Activated CD4-positive, alpha-beta T cell treated with anti-CD3 and anti-CD28 coated beads, Interleukin-2, Interleukin-6, amounts not matched to agents 100 ng/mL and 50 ng/mL, durations not matched to agents 16 hours and 8 hours (primary cell): ENCODE measurements at regions not wholly inside any gene's neighbourhood (a gene's known extent, or its start where the extent isn't known, plus 50 kb on each side); places are given as distances from the start of the nearest gene placed in this dataset.
A peak's percentile ranks its signal among the peaks of the same experiment; 100 is the strongest.

Experiments
- DNase-seq: peaks from one replicate; pipeline ENCODE4 v3.0.0-alpha.2; 2020

DNA sequence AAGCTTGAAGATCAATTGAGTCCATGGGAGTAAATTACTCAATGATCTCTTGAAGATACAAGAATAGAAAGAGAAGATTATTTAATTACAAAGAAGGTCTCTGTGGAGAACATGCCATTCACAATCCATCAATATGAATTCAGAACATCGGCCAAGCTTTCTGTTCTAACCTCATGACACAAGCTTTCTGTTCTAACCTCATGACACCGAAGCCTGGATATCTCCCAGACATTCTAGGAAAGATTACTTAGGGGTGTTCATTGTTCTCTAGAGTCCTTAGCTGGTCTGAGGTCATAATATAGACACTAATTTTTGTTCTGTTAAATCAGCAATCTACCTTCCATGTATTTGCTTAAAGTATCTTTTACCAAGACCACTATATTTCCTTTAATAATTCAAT, 95.5 kb downstream of the RDH14 start:
- no peak for DNase-seq

DNA sequence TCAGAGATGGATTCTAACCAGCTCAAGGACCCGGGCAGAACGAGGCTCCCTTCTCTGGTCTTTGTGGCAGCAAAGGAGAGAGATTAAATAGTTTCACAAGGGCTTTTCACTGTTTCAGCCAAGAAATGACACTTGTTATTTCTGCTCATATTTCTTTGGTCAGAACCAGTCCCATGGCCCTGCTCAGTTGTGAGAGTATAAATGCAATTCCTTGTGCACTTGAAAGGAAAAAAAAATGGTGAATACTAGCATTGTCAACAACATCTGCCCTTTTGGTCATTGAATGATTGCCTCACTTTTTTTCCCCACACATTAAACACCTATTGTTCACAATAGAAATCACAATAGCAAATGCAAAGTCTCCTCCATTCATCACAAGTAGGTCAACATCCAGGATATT, 104.4 kb downstream of the RDH14 start:
- no peak for DNase-seq

DNA sequence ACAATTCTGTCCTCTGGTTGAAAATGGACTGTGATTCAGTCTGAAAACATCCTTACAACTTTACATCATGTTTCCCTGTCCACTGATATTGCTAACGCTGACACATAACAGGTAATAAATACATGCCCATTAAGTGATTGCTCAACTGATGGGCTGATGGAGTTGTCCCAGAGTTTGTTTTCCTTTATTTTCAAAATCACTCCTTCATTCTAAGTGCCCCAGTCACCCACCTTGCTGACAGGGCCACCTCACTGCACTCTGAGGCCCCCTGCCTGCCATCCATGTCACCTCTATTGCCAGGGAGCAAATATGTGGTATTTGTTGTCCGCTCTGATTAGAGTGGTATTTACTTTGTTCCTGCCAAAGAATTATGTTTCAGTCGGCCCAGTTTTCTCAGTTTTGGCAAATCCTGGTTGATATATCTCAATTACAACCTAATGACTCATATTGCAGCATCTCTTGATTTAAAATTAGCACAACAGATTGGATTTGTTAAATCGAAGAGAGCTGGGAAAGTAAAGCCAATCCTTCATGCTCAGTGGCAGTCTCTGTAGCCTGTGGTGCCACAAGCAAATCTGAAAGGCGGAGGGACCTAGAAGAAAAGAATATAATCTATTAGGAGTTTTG, 105.1 kb downstream of the RDH14 start:
- no peak for DNase-seq

DNA sequence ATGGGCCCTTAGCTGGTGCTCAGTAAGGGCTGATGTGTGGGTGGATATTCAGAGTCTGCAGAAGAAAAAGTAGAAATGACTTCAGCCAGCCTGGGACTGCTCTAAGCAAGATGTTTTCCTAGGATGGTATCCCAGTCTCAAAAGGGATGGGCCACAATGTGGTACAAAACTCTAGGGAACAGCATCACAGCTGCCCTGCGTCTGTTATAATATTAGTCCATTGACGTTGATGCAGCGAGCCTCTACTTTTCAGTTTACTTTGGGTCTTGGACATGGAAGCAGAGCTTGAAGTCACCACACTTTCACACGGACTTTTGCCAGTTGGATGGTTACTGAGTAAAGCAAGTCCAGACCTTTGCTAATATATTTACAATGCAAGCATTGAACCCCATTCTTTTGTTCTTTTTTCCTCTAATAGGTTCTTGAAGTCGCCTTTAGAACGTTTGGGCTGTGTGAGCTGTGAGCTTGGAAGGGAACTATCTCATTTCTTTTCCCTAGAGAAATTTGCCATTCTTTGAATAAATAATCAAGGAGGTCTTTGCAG, 105.7 kb downstream of the RDH14 start:
- no peak for DNase-seq

DNA sequence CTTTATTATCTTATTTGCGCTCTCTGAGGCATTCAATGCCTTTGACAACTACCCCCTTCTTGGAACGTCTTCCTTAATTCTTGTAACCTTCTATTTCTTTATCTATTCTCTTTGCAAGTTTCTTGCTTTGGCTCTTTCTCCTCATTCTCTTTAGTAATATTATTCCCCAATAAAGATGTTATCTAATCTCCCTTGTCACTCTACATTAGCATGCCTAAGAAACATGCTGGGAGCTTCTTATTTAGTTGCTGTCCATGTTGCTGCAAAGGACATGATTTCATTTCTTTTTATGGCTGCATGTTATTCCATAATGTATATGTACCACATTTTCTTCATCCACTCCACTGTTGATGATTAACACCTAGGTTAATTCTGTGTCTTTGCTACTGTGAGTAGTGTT, 113.7 kb downstream of the RDH14 start:
- no peak for DNase-seq

DNA sequence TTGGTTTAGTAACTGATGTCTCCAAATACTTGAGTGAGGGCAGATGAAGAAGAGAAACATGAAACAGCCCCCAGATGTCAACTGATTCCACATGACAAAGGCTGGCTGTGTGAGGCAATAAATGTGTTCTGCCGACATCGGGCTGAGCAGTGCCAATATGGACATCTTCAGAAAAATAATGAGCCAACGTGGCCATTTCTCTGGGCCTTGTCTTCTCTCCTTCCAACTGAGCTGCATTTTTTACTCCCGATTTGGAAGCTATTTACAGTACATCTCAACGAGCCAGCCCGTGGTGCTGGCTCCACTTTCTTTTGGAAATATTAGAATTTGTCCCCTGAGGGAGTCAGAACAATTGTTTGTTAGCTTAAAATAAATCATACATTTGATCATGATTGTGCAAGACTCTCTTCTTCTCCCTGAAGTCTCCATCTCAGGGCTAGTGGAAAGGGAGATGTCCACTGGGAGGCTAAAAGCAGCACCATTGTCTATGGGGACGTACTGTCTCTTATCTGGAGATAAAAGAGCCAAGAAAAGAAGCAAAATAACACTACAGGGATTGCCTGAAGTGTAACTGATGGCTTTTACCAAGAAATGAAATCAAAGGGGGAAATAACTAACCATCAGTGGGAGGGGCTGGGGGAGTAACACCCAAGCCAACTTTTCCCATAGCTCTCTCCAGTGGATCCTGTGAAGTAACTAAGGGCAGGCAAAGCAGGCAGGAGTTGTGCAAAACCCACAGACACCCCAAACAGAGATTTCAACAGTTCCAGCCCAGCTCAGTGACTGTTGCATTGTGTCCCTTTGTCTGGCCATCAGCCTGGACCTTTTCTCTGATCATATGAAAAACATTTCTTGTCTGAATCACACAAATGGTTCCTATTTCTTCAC, 114.8 kb downstream of the RDH14 start:
- no peak for DNase-seq

DNA sequence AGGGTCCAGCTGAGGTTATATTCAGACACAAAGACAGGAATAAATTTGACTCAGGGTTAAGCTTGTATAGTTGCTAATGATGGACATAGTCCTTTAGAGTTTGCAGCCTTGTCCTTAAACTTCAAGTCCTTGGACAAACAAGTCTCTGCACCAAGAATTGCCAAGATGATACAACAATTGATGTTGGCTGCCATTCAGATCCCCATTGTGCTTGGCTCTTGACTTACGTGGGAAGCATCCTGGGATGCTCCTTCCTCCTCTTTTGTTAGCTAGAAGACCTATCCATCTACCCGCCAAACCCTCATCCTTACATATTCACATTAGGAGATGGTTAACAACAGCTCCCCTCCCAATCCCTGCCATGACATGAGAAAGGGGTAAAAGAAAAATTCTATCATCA, 115.6 kb downstream of the RDH14 start:
- DNase-seq = no peak

DNA sequence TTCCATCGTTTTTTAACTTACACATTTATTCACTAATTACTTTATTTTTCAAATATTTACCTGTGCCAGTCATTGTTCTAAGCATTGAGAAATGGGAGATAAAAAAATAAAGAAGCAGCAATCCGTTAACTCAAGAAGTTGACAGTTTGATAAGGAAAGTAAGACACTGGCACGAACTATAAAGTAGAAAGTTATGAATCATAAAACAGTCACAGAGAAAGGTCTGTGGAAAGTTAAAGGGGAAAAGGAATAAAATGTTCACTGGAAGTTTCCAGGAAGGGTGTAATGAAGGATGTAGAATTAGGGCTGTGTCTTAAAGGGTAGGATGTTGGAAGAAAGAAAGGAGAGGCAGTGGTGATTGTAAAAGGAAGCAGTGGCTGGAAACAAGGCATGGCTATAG, 118.9 kb downstream of the RDH14 start:
- DNase-seq = no peak

DNA sequence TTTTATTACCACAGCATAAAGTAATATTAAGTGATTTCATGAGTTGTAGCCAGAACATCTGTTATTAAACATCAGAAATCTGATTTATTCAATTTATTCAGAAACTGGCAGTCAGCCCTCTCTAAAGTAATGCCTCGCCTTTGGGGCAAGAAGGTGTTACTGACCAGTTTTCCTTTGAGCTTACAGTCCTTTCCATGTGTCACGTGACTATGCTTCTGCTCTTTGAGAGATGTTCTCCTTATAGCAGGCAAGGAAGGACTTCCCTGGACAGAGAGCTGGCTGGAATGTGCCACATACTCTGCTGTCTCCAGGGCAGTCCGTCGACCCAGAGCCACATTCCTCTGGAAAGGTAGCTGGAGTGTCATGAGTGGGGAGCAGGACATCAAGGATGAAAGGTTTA, 119.7 kb downstream of the RDH14 start:
- DNase-seq = no peak

DNA sequence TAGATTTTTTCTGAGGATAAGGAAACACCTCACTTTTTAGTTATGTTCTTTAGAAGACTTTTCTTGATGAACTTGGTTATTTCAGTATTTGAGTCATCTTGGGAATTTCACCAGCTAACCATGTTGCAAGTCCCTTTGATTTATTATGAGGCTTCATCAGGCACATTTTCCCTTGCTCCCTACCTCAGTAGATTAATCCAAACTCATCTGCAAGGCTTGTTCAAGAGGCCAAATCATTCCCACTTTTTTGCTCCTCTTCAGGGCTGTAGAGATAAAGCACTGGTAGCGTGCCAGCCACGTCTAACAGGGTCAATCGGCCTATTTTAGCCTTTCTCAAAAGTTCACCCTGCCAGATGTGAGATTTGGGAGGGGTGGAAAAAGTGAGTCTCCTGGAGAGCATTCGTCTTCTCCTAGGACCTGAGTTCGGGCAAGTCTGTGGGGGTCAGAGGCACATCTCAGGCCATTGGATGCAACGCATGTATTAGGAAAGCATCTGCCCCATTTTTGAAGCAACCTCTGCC, 120.3 kb downstream of the RDH14 start:
- DNase-seq = no peak

DNA sequence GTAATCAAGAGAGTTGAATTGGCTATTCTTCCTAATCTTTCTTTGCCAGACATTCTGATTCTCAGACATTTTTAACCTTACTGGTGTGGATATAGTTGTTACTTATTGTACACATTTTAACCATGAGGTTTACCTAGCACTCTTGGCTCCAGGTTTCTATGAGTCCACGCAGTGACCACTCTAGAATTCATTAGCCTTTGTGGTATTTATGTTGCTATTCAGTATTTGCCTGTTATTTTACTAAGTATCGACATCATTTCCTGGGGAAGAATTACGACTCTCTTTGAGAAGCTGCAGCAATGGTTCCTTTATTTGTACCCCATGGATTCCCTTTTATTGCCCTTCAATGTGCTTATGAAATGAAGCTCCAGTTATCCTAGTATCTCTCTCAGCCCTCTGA, 120.7 kb downstream of the RDH14 start:
- DNase-seq = no peak

DNA sequence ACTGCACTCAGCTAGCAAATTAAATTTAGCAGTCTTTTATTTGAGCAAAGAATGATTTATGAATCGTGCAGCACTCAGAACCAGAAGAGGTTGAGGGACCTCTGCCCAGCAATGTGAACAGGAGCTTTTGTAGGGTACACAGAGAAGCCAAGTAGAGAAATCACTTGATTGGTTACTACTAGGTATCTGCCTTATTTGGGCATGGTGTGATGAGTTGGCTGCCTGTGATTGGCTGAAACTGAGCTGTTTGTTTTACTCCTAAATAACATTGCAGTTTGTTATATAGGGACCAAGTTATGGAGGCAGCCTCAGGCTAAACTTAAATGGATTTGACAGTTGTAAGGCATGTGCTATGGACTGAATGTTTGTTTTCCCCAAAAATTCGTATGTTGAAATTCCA, 122.5 kb downstream of the RDH14 start:
- no peak for DNase-seq

DNA sequence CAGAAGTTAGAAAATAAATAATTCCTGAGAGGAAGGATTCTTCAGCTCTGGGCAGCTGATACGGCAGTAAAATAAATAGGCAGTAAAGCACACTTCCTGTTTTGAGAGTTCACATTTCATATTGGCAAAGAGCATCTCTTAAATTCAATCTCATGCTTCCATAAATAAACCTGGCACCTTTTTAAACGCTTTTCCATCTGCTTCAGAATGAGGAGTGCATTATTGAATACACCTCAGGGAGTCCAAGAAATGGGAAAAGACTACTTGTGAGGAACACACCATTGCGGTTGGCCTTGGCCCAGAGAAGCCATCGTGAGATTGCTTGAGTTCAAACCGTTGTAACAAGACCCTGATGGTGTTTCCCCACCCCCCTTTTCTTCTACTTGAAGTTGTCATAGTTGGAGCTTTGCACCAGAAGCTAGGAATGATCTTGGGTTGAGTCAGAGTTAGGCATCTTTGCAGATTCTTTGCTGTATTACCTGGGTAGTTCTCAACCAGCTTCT, 123.9 kb downstream of the RDH14 start:
- DNase-seq = no peak

DNA sequence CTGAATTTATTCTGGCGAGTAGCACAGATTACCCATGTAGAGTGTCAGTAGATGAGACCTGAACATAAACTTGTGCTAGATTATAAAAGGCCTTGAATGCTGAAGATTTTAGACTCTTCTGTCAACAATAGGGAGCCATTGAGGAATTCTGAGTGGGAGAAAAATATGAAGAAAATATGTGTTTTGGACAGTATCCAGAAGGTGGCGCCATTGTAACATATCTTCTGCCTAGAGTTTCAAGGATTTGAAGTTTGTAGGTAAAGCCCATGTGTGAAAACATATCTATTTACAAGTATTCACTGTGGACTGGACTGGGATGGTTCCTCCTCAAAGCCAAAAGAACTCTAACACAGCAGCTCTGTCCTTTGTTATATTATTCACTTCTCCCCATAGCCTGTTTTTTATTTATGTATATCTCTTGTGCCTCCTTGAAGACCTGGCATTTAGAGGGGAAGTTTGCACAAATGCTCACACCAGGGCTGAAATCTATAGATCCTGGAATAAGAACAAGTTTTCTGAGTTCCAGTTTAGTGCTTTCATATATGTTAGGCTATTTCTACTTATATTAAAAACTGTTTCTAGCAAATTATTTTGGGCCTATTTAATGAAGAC, 124.9 kb downstream of the RDH14 start:
- DNase-seq = peak; percentile 25

DNA sequence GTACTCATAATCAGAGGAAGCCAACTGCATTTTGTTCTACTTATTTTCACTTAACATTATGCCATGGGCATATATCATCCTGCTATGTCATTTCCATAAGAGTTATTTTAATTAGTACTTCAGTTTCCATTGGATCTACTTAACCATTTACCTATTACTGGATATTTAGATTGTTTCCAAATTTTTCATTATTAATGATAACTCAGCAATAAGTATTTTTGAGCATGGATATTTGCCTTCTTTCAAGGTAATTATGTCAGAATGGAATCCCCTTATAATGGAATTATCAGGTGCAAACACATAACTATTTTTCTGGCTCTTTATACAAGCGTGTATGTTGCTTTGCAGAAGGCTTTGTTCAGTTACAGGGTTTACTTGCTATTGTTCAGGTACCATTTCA, 126.6 kb downstream of the RDH14 start:
- DNase-seq = no peak

DNA sequence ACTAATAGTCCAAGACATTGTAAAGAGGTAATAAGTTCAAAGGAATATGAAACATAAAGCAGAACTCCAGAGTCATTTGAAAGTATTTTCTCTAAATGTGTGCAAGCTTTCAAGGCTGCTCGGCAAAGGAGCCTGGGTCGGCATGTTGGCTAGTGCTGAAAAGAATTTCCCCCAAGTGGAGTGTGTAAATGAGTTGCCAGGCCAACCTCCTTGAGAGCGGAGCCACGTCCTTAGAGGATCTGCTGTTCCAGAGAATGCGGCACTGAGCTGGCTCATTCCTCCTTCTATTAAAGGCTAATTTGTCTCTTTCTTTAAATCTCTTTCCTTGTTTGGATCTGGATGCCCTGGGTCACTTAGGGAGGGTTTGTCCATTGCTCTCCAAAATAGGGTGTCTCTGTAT, 127.5 kb downstream of the RDH14 start:
- DNase-seq = no peak

DNA sequence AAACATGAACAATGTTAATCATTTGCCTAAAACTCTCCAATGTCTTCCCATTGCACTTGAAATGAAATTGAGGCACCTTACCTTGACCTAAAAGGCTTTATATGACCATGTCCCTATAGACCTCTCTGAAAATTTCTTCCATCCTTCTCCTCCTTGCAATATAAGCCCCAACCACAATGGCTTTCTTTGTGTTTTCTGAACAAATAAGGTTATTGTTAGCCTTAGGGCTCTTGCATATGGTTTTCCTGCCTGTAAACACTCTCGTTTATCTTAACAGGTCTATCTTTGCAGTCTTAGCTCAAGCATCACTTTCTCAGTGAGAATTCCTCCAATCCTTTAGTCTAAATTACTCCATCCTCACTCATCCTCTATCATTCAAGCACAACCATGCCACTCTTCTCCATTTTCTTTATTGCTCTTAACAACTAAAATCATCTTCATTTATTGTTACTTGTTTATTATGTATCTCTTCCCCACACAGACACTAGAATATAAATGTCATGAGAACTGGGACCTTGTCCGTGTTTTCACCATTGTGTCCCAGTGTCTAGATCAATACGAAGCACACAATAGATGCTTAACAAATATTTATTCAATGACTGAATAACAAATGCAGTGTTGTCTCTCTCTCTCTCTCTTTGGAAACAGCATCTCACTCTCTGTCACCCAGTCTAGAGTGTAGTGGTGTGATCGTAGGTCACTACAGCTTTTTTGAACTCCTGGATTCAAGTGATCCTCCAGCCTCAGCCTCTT, 129.3 kb downstream of the RDH14 start:
- no peak for DNase-seq

DNA sequence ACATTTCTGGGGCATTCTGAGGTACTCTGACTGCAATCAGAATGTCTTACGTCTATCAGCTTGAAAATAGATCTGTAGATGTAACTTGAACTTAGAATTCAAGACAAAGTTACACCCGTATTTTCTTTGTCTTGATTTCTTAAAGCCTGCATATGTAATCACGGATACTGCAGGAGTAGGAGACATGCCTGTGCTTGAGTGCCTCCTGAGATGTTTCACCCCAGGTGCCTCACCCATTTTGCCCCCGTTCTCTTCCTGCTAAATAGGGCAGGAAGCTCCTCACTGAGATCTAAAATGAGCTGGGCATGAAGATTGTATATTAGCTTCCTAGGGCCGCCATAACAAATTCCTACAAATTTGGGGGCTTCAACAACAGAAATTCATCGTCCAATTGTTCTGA, 131.9 kb downstream of the RDH14 start:
- no peak for DNase-seq

DNA sequence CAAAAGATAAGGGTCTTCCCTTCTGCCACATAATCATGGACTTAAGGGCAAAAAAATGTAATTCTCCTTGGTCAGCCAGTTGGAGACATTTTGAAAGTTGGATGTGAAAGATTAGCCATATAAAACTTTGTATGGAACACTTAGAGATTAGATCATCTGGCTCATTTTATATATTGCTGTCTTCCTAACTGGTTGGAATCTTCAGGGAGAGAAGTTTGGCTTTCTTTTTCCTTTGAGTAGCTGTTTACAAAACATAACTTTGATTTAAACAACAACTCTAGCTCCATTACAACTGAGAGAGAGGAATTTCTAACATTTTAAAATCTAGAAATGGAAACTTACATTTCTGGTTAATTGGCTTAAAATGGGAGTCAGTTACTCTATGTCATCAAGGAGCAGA, 132.7 kb downstream of the RDH14 start:
- DNase-seq = no peak

DNA sequence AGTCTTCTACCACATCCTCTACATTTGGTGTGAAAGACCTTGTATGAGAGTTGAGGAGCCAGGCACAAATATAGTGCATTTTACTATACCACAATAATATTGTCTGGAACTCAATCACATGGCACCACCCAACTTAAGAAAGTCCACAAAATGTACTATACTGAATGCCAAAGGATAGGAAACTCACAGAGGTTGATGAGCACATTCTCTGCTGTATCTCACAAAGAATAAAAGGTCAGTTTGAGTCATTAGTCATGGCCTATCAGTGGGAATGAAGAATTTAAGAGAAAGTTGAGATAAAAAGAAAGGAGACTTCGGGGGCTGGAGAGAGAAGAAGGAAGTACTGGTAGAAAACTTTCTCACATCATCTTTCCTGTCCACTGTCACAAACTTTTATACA, 134.3 kb downstream of the RDH14 start:
- no peak for DNase-seq

DNA sequence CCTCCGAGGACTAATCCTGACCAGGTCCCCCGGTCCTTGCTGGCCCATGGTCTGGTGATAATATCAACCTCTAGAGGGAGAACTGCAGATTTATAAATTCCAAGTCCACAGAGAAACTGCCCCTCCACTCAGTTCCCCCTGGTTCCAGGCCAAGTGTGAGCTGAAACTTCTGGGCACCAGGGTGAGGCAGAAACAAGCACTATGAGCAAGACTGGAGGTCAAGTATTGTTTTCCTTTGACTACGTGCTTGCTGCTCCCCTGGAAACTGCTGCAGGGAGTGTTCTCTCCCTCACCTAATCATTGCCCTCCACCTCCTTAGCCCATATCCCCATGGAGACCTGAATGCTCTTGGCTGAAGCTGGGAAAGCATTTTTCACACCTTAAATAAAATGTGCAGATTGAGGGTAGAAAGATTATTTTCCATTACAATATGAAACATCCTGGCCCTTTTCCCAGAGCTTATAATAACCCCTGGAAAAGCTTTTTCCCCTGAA, 135.2 kb downstream of the RDH14 start:
- DNase-seq = no peak

DNA sequence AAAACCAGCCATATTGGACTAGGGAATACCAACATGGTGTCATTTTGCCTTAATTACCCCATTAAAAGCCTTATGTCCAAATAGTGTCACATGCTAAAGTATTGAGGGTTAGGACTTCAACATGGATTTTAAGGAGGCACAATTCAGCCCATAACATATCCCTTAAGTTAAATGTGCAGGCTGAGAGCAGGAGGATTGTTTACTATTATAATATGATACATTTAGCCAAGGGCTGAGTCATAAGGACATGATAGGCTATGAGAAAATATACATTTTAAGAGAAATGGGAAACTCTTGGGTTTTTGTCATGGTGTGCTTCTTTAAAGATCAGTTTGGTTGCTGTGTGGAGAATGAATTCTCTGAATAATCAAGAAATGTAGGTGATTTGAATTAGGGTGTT, 136.8 kb downstream of the RDH14 start:
- DNase-seq = no peak
